ENCODE measurements at regions not wholly inside any gene's neighbourhood (a gene's known extent, or its start where the extent isn't known, plus 50 kb on each side); places are given as distances from the start of the nearest gene placed in this dataset.

DNA sequence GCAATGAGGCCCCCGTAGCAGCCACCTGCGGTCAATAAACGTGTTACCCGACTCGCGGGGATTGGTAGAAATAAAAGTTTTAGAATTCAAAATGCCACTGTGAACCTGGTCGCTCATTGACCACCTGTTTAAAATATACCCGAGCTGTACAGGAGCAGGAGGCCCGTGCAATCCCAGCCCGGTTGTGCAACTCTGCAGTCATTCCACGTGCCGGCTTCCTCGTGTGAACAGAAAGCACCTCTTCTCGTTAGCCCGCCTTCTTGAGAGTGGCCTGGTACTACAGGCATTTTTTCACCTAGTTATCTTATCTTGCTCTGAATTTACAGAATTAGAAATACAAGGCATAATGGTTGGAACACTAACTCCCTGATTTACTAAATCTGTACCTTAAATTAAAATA lies 660.7 kb downstream of the GALR1 start:
- no peaks in the 10 kb centered on the region for H4K20me1 ChIP-seq (ENCODE audit: insufficient read depth, low read length)
- no peaks in the 10 kb centered on the region for H3K79me2 ChIP-seq (ENCODE audit: low read length)
- no peak overlapping the region for H3K27ac ChIP-seq (ENCODE audit: low read length)
- H3K9me3 ChIP-seq (ENCODE audit: insufficient read depth, low read length): no peaks in the 10 kb centered on the region
- no peaks in the 10 kb centered on the region for H3K27me3 ChIP-seq (ENCODE audit: low read depth, low read length)
- H3K4me1 ChIP-seq (ENCODE audit: low read length): no peaks in the 10 kb centered on the region
- H3K4me2 ChIP-seq (ENCODE audit: low read length): no peak overlapping the region
- no peak overlapping the region for H3K9ac ChIP-seq (ENCODE audit: low read length)
- no peak overlapping the region for H2AFZ ChIP-seq (ENCODE audit: low read depth, low read length)
- H3K4me3 ChIP-seq (ENCODE audit: low read length): no peak overlapping the region
- TF ChIP-seq, protein P1, sequence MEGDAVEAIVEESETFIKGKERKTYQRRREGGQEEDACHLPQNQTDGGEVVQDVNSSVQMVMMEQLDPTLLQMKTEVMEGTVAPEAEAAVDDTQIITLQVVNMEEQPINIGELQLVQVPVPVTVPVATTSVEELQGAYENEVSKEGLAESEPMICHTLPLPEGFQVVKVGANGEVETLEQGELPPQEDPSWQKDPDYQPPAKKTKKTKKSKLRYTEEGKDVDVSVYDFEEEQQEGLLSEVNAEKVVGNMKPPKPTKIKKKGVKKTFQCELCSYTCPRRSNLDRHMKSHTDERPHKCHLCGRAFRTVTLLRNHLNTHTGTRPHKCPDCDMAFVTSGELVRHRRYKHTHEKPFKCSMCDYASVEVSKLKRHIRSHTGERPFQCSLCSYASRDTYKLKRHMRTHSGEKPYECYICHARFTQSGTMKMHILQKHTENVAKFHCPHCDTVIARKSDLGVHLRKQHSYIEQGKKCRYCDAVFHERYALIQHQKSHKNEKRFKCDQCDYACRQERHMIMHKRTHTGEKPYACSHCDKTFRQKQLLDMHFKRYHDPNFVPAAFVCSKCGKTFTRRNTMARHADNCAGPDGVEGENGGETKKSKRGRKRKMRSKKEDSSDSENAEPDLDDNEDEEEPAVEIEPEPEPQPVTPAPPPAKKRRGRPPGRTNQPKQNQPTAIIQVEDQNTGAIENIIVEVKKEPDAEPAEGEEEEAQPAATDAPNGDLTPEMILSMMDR (IDR thresholded peaks at IDR 0.05; ENCODE audit: low read depth, low read length): no peak
- TF ChIP-seq EZH2phosphoT487 (IDR thresholded peaks at IDR 0.05; ENCODE audit: low read depth): no peak
- no peaks in the 10 kb centered on the region for H3K36me3 ChIP-seq (replicated peaks; ENCODE audit: low read depth, low read length)

DNA sequence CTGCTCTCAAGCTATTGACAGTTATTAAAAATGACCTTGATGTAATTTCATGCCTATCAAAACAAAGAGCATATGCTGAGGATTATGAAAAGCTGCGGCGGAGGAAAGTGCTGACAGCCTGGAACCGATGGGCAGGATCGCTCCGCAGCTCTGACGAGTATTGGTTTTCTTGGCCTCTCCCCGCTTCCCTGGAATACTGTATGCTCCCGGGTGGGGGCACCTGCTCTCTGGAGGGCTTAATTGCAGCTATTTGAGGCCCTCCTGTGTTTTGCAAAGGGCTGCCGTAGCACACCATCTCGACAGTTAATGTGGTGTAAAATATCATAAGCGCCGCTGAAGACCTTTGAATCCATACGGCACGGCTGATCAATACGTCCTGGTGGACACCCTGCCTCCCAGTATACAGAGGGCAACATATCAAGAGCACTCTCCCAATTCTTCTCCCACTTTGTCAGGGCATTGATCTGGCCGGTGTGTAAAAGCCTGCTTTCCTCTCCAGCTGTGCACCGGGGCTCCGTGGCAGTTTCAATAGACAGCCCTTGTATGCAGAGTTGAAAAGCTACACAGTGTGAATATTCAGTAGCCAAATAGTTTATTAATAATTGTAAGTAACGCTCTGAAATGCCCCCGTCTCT lies 662.4 kb downstream of the GALR1 start:
- Histone ChIP-seq H3K27ac (ENCODE audit: low read length) (no peak overlapping the region), H3K36me3 (replicated peaks; ENCODE audit: low read depth, low read length) (no peaks in the 10 kb centered on the region), H3K27me3 (ENCODE audit: low read depth, low read length) (no peaks in the 10 kb centered on the region)

DNA sequence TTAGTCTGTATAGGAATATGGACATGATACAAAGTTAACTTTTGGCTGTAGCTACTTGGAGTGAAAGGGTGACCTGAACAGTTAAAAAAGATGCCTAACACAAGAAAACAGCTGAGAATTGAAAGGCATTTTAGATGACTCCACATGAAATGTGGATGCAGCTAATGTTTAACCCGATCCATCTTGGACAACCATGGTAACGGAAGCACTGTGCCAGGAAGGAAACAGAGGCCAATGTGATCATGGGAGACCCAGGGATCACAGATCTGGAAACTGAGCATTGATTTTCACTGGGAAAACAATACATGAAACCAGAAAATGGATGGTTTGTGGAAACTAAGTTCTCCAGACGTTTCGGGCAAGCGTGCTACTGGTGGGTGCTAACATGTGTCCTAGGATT lies 669.1 kb downstream of the GALR1 start:
- no peak for TF ChIP-seq EZH2phosphoT487 (IDR thresholded peaks at IDR 0.05; ENCODE audit: low read depth)
- TF ChIP-seq, protein P1 (IDR thresholded peaks at IDR 0.05; ENCODE audit: low read depth, low read length): no peak
- Histone ChIP-seq H3K4me3 (ENCODE audit: low read length) (no peak overlapping the region), H3K36me3 (replicated peaks; ENCODE audit: low read depth, low read length) (no peaks in the 10 kb centered on the region), H2AFZ (ENCODE audit: low read depth, low read length) (no peak overlapping the region), H3K27me3 (ENCODE audit: low read depth, low read length) (no peaks in the 10 kb centered on the region), H3K27ac (ENCODE audit: low read length) (no peak overlapping the region), H4K20me1 (ENCODE audit: insufficient read depth, low read length) (no peaks in the 10 kb centered on the region), H3K79me2 (ENCODE audit: low read length) (no peaks in the 10 kb centered on the region), H3K9ac (ENCODE audit: low read length) (no peak overlapping the region), H3K4me2 (ENCODE audit: low read length) (no peak overlapping the region), H3K4me1 (ENCODE audit: low read length) (no peaks in the 10 kb centered on the region), H3K9me3 (ENCODE audit: insufficient read depth, low read length) (no peaks in the 10 kb centered on the region)

More for the DNA sequence above, 662.4 kb downstream of the GALR1 start:
- no peaks in the 10 kb centered on the region for H4K20me1 ChIP-seq (ENCODE audit: insufficient read depth, low read length)
- no peak overlapping the region for H3K9ac ChIP-seq (ENCODE audit: low read length)
- H3K79me2 ChIP-seq (ENCODE audit: low read length): no peaks in the 10 kb centered on the region
- H3K4me3 ChIP-seq (ENCODE audit: low read length): no peak overlapping the region
- no peak overlapping the region for H3K4me2 ChIP-seq (ENCODE audit: low read length)
- H2AFZ ChIP-seq (ENCODE audit: low read depth, low read length): no peak overlapping the region
- TF ChIP-seq, protein P1 (IDR thresholded peaks at IDR 0.05; ENCODE audit: low read depth, low read length): no peak
- TF ChIP-seq EZH2phosphoT487 (IDR thresholded peaks at IDR 0.05; ENCODE audit: low read depth): no peak
- H3K9me3 ChIP-seq (ENCODE audit: insufficient read depth, low read length): no peaks in the 10 kb centered on the region
- H3K4me1 ChIP-seq (ENCODE audit: low read length): no peaks in the 10 kb centered on the region

DNA sequence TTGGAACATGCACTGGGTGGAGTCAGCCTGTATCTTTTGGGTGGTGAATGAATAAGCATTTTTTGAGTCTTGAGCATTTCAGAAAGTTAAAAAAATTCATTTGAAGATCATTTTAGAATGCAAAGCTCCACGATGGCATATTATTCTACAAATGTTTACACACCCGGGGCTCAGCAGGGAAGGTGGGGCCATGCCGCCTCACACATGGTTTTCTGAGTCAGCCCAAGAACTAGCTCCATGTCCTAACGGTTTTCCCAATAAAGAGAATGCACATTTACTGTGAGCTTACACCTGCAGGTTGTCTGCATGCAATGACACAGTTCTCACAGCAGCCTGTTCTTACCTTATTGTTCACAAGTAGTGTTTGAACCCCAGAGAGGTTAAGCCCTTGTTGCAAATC lies 670.3 kb downstream of the GALR1 start:
- Histone ChIP-seq H3K4me2 (ENCODE audit: low read length) (no peak overlapping the region), H3K9ac (ENCODE audit: low read length) (no peak overlapping the region), H3K79me2 (ENCODE audit: low read length) (no peaks in the 10 kb centered on the region), H3K4me1 (ENCODE audit: low read length) (no peaks in the 10 kb centered on the region), H3K27me3 (ENCODE audit: low read depth, low read length) (no peaks in the 10 kb centered on the region), H3K4me3 (ENCODE audit: low read length) (no peak overlapping the region), H3K27ac (ENCODE audit: low read length) (no peak overlapping the region), H4K20me1 (ENCODE audit: insufficient read depth, low read length) (no peaks in the 10 kb centered on the region), H3K9me3 (ENCODE audit: insufficient read depth, low read length) (no peaks in the 10 kb centered on the region), H3K36me3 (replicated peaks; ENCODE audit: low read depth, low read length) (no peaks in the 10 kb centered on the region), H2AFZ (ENCODE audit: low read depth, low read length) (no peak overlapping the region)
- TF ChIP-seq, protein P1 (IDR thresholded peaks at IDR 0.05; ENCODE audit: low read depth, low read length): no peak
- TF ChIP-seq EZH2phosphoT487 (IDR thresholded peaks at IDR 0.05; ENCODE audit: low read depth): no peak
